Testis (tissue), 2 donors: ENCODE measurements at regions not wholly inside any gene's neighbourhood (a gene's known extent, or its start where the extent isn't known, plus 50 kb on each side); places are given as distances from the start of the nearest gene placed in this dataset.

Source experiments
- POLR2A ChIP-seq: fragments of 450-650 bp; IDR thresholded peaks from one replicate; pipeline ENCODE4 v1.6.1; 2017; ENCODE audit warnings: antibody characterized with exemption, mild to moderate bottlenecking, moderate library complexity
- TF ChIP-seq, protein P1 (sequence below), 3 experiments: fragments of 450-650 bp in 2 of 3; fragments of 200-600 bp in 1 of 3; sonication (generic) in 1 of 3; IDR thresholded peaks; one replicate each; pipeline ENCODE4 v1.5.1; 2016 to 2019; ENCODE audit warnings: antibody characterized with exemption in 3 of 3, mild to moderate bottlenecking in 2 of 3, moderate library complexity in 1 of 3

DNA sequence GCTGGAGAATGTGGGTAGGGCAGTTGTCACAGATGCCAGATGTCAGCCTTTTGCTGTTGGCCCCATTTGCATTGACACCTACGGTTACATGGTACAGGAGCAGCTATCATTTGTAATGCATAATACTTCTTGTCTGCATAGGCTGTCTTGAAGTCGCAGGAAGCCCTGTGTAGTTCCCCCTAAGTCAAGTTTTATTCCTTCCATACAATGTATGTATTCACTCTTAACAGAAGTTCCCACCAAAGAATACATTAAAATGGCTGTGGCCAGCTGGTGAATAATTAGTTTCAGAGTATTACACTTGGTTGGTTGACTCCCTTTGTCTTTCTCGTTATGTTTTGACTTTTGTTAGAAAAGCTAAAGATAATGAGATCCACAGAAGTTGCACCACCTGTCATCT is 1169.0 kb downstream of the REEP3 start:
- no peak for TF ChIP-seq POLR2A
- TF ChIP-seq, protein P1, sequence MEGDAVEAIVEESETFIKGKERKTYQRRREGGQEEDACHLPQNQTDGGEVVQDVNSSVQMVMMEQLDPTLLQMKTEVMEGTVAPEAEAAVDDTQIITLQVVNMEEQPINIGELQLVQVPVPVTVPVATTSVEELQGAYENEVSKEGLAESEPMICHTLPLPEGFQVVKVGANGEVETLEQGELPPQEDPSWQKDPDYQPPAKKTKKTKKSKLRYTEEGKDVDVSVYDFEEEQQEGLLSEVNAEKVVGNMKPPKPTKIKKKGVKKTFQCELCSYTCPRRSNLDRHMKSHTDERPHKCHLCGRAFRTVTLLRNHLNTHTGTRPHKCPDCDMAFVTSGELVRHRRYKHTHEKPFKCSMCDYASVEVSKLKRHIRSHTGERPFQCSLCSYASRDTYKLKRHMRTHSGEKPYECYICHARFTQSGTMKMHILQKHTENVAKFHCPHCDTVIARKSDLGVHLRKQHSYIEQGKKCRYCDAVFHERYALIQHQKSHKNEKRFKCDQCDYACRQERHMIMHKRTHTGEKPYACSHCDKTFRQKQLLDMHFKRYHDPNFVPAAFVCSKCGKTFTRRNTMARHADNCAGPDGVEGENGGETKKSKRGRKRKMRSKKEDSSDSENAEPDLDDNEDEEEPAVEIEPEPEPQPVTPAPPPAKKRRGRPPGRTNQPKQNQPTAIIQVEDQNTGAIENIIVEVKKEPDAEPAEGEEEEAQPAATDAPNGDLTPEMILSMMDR (IDR thresholded peaks at IDR 0.05) = no peak
